ENCODE measurements at regions not wholly inside any gene's neighbourhood (a gene's known extent, or its start where the extent isn't known, plus 50 kb on each side); places are given as distances from the start of the nearest gene placed in this dataset.

DNA sequence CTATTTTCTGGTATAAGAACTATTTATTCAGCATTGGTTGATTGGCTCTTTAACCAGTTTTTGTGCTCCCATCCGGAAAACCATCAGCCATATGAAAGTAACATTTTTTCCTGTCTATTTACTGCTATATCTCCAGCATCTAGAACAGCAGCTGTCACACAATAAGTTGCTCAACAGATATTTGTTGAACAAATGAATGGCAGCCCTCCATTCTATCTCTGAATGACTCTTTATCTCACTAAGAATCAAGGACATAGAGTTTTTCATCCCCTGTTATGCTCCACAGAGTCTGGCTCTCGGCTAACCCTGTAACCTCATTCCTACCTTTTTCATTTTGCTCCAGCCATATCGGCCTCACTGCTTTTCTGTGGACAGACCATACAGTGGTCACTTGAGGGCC, 145.5 kb downstream of the SLITRK6 start:
- Mint-ChIP-seq H3K4me1 (no peaks in the 10 kb centered on the region), H3K4me3 (no peak overlapping the region), H3K36me3 (no peaks in the 10 kb centered on the region), H3K27ac (no peak overlapping the region), H3K27me3 (no peaks in the 10 kb centered on the region), H3K9me3 (peaks cover under 1 to 2% of the 10 kb centered on the region in 2 donors)
- no peak for DNase-seq
- no peak for ATAC-seq (replicated peaks)

DNA sequence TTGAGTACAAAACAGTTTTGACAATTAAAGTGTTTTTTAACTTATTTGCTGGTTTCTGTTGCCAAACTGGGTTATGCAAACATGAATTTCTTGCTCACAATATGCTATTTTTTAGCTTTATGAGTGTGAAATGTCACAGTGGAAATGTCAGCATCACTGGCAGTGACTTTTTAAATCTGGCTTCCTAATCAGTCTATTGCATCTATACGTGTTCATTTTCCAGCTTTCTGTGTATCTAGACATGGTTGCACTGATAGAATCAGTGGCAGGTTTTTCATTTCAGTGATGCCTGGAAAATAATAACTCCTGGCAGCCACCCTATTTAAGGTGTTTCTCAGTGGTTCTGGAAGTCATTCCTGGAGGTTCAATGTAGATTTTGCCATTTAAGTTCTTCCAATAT, 146.7 kb downstream of the SLITRK6 start:
- Mint-ChIP-seq H3K27ac (no peak overlapping the region), H3K9me3 (peaks cover 2 to 5% of the 10 kb centered on the region in 2 donors), H3K4me1 (no peaks in the 10 kb centered on the region), H3K27me3 (no peaks in the 10 kb centered on the region), H3K4me3 (no peak overlapping the region), H3K36me3 (no peaks in the 10 kb centered on the region)
- no peak for ATAC-seq (replicated peaks)
- no peak for DNase-seq

DNA sequence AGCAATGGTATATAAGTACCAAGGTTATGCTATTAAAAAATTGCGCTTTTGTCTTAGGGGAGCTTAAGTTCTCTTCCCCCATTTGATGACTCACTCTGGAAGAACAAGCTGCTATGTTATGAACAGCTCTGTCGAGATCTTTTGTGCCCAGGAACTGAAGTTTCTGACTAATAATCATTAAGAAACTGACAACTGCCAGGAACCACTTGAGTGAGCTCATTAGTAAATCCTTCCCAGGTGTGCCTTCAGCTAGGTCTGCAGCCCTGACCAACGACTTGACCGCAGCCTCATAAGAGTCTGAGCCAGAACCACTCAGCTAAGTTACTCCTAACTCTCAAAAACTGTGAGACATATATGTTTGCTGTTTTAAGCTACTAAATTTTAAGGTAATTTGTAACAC, 147.8 kb downstream of the SLITRK6 start:
- DNase-seq (no peak), ATAC-seq (replicated peaks) (no peak)
- Mint-ChIP-seq H3K4me3 (no peak overlapping the region), H3K9me3 (peaks cover 2 to 5% of the 10 kb centered on the region in 2 donors), H3K27me3 (no peaks in the 10 kb centered on the region), H3K36me3 (no peaks in the 10 kb centered on the region), H3K27ac (no peak overlapping the region), H3K4me1 (no peaks in the 10 kb centered on the region)

GRCh38 chr13:85650613-85651012, 148.6 kb downstream of the SLITRK6 start:
- H3K4me1 Mint-ChIP-seq = no peaks in the 10 kb centered on the region
- H3K27me3 Mint-ChIP-seq = no peaks in the 10 kb centered on the region
- no peak for ATAC-seq (replicated peaks)
- H3K9me3 Mint-ChIP-seq = peaks cover 2 to 5% of the 10 kb centered on the region in 2 donors
- no peak for DNase-seq
- H3K36me3 Mint-ChIP-seq = no peaks in the 10 kb centered on the region
- H3K27ac Mint-ChIP-seq = no peak overlapping the region
- no peak overlapping the region for H3K4me3 Mint-ChIP-seq

- no peak for DNase-seq
- H3K9me3 Mint-ChIP-seq = peaks cover 5 to 9% of the 10 kb centered on the region in 2 donors
- no peak for ATAC-seq (replicated peaks)
- H3K36me3 Mint-ChIP-seq = no peaks in the 10 kb centered on the region
- no peak overlapping the region for H3K27ac Mint-ChIP-seq
- H3K27me3 Mint-ChIP-seq = no peaks in the 10 kb centered on the region
- H3K4me3 Mint-ChIP-seq = no peak overlapping the region
- H3K4me1 Mint-ChIP-seq = no peaks in the 10 kb centered on the region
These were observed 158.5 kb downstream of the SLITRK6 start for GRCh38 chr13:85640727-85641126.

- H3K4me1 Mint-ChIP-seq = no peaks in the 10 kb centered on the region
- no peak overlapping the region for H3K27ac Mint-ChIP-seq
- ATAC-seq (replicated peaks) = peak in 1 of 2 donors; percentile 10
- no peak overlapping the region for H3K4me3 Mint-ChIP-seq
- no peaks in the 10 kb centered on the region for H3K36me3 Mint-ChIP-seq
- peaks cover 5 to 9% of the 10 kb centered on the region in 2 donors for H3K9me3 Mint-ChIP-seq
- DNase-seq = no peak
- no peaks in the 10 kb centered on the region for H3K27me3 Mint-ChIP-seq
These were observed 160.3 kb downstream of the SLITRK6 start for GRCh38 chr13:85638815-85639393.

- ATAC-seq (replicated peaks) (no peak), DNase-seq (no peak)
- Mint-ChIP-seq H3K27ac (no peak overlapping the region), H3K4me1 (no peaks in the 10 kb centered on the region), H3K4me3 (no peak overlapping the region), H3K9me3 (peaks cover 5 to 9% of the 10 kb centered on the region in 2 donors), H3K36me3 (no peaks in the 10 kb centered on the region), H3K27me3 (no peaks in the 10 kb centered on the region)
These were observed 161.0 kb downstream of the SLITRK6 start for GRCh38 chr13:85638265-85638664.

DNA sequence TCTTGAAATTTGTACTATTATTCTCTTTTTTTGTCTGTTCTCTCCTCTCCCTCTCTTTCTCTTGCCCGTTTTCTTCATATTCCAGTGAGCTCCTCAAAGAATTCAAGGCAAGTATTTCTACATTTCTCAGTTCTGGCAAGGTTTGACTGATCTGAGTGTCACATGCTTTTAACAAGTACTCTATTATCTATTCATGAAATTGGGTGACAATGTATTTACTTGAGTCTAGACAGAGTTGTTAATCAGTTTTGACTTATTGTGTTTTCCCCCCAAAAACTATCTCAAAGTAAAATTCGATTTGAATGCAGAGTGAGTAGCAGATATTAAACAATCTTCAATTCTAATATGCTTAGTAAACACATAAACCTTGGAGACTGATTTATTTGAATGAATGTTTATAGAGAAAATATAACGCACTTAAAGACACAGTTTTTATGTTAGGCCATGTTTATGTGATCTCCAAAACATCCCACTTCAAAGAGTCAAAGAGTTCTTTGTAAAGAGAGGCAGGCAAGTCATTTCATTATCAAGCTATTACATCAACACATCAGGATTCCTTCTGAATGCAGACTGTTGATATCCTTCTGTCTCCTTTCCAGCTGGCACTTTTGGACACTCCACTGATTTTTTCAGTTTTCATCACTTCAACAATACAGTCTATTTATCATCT, 166.6 kb downstream of the SLITRK6 start:
- Mint-ChIP-seq H3K4me3 (no peak overlapping the region), H3K36me3 (no peaks in the 10 kb centered on the region), H3K27ac (no peak overlapping the region)

DNA sequence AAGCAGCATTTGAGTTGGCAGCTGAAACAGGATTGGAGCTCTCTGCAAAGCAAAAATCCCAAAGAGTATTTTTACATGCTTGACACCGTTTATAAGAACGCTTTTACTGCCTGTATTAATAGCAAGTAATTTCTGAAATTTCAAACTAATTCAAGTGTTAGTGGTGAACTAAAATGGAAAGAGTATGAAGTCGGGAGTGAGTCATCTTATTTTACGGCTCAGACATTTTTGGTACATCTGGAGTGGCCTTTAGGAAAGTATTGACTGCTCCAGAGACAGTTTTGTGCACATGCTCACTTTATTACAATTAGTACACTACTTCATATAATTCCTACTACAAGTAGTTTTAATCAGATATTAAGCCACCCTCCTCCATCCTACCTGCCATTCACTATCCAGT, 167.4 kb downstream of the SLITRK6 start:
- no peak for DNase-seq
- H3K9me3 Mint-ChIP-seq = peaks cover 0 to 3% of the 10 kb centered on the region in 2 donors
- ATAC-seq (replicated peaks) = no peak
- no peaks in the 10 kb centered on the region for H3K36me3 Mint-ChIP-seq
- H3K4me3 Mint-ChIP-seq = no peak overlapping the region
- H3K27me3 Mint-ChIP-seq = no peaks in the 10 kb centered on the region
- H3K27ac Mint-ChIP-seq = no peak overlapping the region
- no peaks in the 10 kb centered on the region for H3K4me1 Mint-ChIP-seq

More for the DNA sequence above, 166.6 kb downstream of the SLITRK6 start:
- Mint-ChIP-seq H3K9me3 (peaks cover 0 to 3% of the 10 kb centered on the region in 2 donors), H3K4me1 (no peaks in the 10 kb centered on the region), H3K27me3 (no peaks in the 10 kb centered on the region)
- no peak for ATAC-seq (replicated peaks)
- no peak for DNase-seq

DNA sequence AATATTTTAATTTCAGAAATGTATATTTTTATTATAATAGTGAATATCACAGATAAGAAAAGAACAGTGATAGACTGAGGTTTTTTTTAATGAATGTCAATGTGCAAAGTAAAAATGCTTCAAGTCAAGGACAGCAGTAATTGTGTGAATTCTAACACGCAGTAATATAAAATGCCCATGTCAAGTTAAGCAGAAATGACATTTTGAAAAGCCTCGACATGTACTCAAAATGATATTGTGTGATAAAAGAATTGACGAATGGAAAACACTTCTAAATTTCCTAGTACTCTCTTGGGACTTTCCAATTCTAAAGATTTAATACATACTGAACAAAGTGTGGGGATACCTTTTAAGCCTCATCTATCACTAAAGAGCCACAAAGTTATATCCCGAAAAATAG, 172.6 kb downstream of the SLITRK6 start:
- no peak for ATAC-seq (replicated peaks)
- H3K9me3 Mint-ChIP-seq = no peaks in the 10 kb centered on the region
- DNase-seq = no peak
- H3K27ac Mint-ChIP-seq = no peak overlapping the region
- H3K4me3 Mint-ChIP-seq = no peak overlapping the region
- no peaks in the 10 kb centered on the region for H3K27me3 Mint-ChIP-seq
- no peaks in the 10 kb centered on the region for H3K36me3 Mint-ChIP-seq
- no peaks in the 10 kb centered on the region for H3K4me1 Mint-ChIP-seq

DNA sequence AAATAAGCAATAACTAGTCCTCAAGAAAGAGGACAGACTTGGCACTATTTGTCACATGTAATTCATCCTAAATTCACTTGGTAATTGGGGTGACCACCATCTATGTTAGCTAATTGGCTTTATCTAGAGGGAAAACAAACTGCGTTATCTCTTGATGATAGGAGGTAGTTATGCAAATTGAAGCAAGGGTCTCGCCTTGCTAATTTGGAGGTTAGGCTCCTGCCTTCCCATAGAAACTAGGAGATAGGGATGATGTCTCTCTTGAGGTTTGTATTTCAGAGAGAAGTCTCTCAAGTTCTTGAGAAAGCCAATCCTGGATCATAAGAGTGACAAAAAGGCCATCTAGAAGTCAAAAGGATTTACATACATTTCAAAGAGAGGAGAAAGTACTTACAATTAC, 179.9 kb downstream of the SLITRK6 start:
- Mint-ChIP-seq H3K9me3 (peaks cover 3 to 7% of the 10 kb centered on the region in 2 donors), H3K27me3 (no peaks in the 10 kb centered on the region), H3K4me1 (no peaks in the 10 kb centered on the region), H3K4me3 (no peak overlapping the region), H3K27ac (no peak overlapping the region), H3K36me3 (no peaks in the 10 kb centered on the region)
- DNase-seq (no peak), ATAC-seq (replicated peaks) (no peak)

- ATAC-seq (replicated peaks) (no peak), DNase-seq (no peak)
- Mint-ChIP-seq H3K27me3 (no peaks in the 10 kb centered on the region), H3K9me3 (peaks cover 3 to 7% of the 10 kb centered on the region in 2 donors), H3K27ac (no peak overlapping the region), H3K4me1 (no peaks in the 10 kb centered on the region), H3K36me3 (no peaks in the 10 kb centered on the region), H3K4me3 (no peak overlapping the region)
These were observed 180.7 kb downstream of the SLITRK6 start for GRCh38 chr13:85618521-85618920.

DNA sequence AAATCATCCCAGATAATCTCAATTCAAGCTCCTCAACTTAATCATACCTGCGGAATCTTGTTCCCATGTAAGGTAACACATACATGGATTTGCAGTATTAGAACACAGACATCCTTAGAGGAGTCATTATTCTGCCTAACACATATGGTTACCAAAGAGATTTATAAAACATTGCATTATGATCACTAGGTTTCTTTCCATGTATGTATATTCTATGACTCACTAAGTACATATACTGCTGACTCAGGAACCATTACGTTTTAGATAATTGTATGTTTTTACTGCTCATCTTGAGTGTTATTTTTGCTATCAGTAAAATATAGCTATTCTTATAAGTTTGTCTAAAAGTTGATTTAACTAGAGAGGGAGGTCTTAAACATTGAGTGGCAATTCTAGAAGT, 182.9 kb downstream of the SLITRK6 start:
- Mint-ChIP-seq H3K4me1 (no peaks in the 10 kb centered on the region), H3K27me3 (no peaks in the 10 kb centered on the region), H3K27ac (no peak overlapping the region), H3K9me3 (peaks cover 3 to 7% of the 10 kb centered on the region in 2 donors), H3K36me3 (no peaks in the 10 kb centered on the region), H3K4me3 (no peak overlapping the region)
- DNase-seq (no peak), ATAC-seq (replicated peaks) (no peak)

- no peak for ATAC-seq (replicated peaks)
- Mint-ChIP-seq H3K36me3 (no peaks in the 10 kb centered on the region), H3K4me1 (no peaks in the 10 kb centered on the region), H3K27me3 (no peaks in the 10 kb centered on the region), H3K4me3 (no peak overlapping the region), H3K9me3 (peaks cover 3 to 7% of the 10 kb centered on the region in 2 donors), H3K27ac (no peak overlapping the region)
- DNase-seq = no peak
These were observed 184.2 kb downstream of the SLITRK6 start for GRCh38 chr13:85615031-85615430.

GRCh38 chr13:85610024-85610423, 189.2 kb downstream of the SLITRK6 start:
- Mint-ChIP-seq H3K27ac (no peak overlapping the region), H3K27me3 (no peaks in the 10 kb centered on the region), H3K4me1 (no peaks in the 10 kb centered on the region), H3K4me3 (no peak overlapping the region), H3K9me3 (peaks cover 0 to 10% of the 10 kb centered on the region in 2 donors), H3K36me3 (no peaks in the 10 kb centered on the region)
- ATAC-seq (replicated peaks) (no peak), DNase-seq (no peak)

All from stimulated activated naive B cell treated with anti-CD40 and anti-IgM and Interleukin-4, amounts not matched to agents 10 μg/mL and 1 μg/mL and 100 μg/mL, for 72 hours (primary cell).